ENCODE measurements at regions not wholly inside any gene's neighbourhood (a gene's known extent, or its start where the extent isn't known, plus 50 kb on each side); places are given as distances from the start of the nearest gene placed in this dataset.

DNA sequence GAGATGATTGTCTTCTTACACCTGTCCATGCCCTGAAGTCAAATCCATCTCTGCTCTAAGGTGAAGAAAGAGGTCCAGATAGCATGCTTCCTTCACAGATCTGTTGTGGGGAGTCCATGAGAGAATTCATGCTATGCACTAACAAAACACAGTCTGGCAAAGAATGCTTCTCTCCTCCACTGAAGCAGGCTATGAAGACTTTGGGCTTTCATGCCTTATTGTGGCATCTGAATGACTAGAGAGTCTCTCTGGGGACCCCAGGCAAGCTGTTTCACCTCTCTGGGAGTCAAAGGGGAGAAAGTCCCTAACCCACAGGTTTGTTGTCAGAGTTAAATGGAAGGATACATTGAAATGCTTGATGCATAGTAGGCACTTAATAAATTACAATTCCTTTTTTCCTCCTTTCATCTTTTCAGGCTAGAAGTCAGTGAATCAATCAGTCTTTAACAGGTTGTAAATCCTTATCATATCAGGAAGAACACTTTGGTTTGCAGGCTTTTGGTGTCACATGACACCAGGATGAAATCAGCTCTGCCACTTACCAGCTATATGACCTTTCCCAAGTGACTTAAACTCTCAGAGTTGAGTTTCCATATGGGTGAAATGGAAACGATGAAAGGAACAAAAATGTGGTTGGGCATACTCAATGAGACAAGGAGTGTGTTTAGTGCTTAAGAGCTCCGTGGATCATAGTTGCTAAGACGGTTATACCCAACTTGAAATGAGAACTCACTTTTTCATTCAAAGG lies 200.1 kb upstream of the DAB1 start:
- no peaks in the 10 kb centered on the region for H3K4me1 Mint-ChIP-seq
- no peaks in the 10 kb centered on the region for H3K9me3 Mint-ChIP-seq
- no peak overlapping the region for H3K27ac Mint-ChIP-seq
- H3K27me3 Mint-ChIP-seq, result no peaks in the 10 kb centered on the region
- DNase-seq, result no peak
- no peaks in the 10 kb centered on the region for H3K36me3 Mint-ChIP-seq (ENCODE audit: low read depth)
- ChIA-PET CTCF (no interaction called here), POLR2A (no interaction called here)
- H3K4me3 Mint-ChIP-seq, result no peak overlapping the region
- intact Hi-C loops (cut with micrococcal nuclease), result no loop called here
- no peak for ATAC-seq (ENCODE audit: low read depth)
- TF ChIP-seq CTCF (IDR thresholded peaks at IDR 0.05), result no peak

DNA sequence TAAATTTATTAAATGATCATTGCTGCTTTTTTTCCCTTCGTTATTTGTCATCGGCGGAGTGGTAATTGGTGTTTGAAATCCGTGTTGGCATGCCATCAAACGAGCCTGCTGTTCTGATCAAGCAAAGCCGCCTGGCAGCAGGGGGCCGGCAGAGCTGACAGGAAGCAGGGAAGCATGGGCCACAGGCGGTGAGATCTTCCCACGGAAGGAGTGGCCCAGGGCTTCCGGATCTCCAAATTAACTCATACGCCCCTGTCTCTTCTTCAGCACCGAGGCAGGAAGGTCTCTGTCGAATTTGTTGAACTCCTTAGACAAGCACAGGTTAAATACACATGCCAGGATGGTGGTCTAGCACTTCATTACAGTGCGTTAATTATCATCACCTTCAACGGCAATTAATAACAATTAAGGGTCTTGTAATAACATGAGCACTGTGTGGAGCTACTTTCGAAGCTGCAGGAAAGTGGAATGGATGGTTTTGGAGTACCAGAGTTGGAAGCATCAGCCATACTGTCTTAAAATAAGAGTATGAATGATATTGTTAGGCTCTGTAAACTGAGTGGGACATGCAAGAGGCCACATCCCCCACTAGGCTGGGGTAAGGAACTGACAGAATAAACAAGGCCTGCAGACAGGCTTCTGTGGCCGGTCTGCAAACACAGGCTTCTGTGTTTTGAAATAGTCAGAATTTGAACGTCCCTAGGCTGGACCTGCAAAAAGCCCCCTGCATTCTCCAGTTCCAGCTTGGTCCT lies 199.4 kb upstream of the DAB1 start:
- POLR2A ChIA-PET, result no interaction called here
- ATAC-seq (ENCODE audit: low read depth) (no peak), DNase-seq (no peak)
- Mint-ChIP-seq H3K27ac (no peak overlapping the region), H3K4me1 (no peaks in the 10 kb centered on the region), H3K4me3 (no peak overlapping the region), H3K9me3 (no peaks in the 10 kb centered on the region), H3K36me3 (ENCODE audit: low read depth) (no peaks in the 10 kb centered on the region), H3K27me3 (no peaks in the 10 kb centered on the region)
- CTCF ChIA-PET, result no interaction called here
- intact Hi-C loops (cut with micrococcal nuclease), result no loop called here
- no peak for TF ChIP-seq CTCF (IDR thresholded peaks at IDR 0.05)

GRCh38 chr1:57621776-57622175 lies 197.9 kb upstream of the DAB1 start:
- no peak overlapping the region for H3K27ac Mint-ChIP-seq
- H3K9me3 Mint-ChIP-seq, result no peaks in the 10 kb centered on the region
- POLR2A ChIA-PET, result no interaction called here
- H3K27me3 Mint-ChIP-seq, result no peaks in the 10 kb centered on the region
- no peaks in the 10 kb centered on the region for H3K4me1 Mint-ChIP-seq
- no peaks in the 10 kb centered on the region for H3K36me3 Mint-ChIP-seq (ENCODE audit: low read depth)
- DNase-seq (no peak), ATAC-seq (ENCODE audit: low read depth) (no peak)
- CTCF ChIA-PET, result no interaction called here
- no peak for TF ChIP-seq CTCF (IDR thresholded peaks at IDR 0.05)
- intact Hi-C loops (cut with micrococcal nuclease), result no loop called here
- H3K4me3 Mint-ChIP-seq, result no peak overlapping the region

DNA sequence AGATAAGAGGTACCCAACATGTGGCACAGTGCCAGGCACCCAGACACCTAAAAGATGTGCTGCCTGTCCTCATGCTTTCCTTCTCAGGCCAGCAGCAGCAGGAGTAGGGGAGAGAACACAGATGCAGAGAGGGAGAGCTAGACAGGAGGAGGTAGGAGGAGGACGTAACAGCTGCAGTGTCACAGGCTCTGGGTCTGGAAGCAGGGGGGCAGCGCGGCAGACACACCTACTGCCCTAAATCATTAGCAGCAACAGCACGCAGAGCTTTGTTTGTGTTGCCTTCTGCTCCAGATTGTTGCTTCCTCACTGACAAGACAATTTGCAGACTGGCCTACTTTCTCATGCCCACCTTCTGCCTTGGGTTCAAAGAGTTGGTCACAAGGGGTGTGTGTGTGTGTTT lies 196.7 kb upstream of the DAB1 start:
- H3K4me1 Mint-ChIP-seq, result no peaks in the 10 kb centered on the region
- DNase-seq, result no peak
- H3K27ac Mint-ChIP-seq, result no peak overlapping the region
- ATAC-seq (ENCODE audit: low read depth), result no peak
- no peak overlapping the region for H3K4me3 Mint-ChIP-seq
- CTCF ChIA-PET, result no interaction called here
- TF ChIP-seq CTCF (IDR thresholded peaks at IDR 0.05), result no peak
- H3K36me3 Mint-ChIP-seq (ENCODE audit: low read depth), result no peaks in the 10 kb centered on the region
- POLR2A ChIA-PET, result no interaction called here
- H3K27me3 Mint-ChIP-seq, result peaks cover 4% of the 10 kb centered on the region
- intact Hi-C loops (cut with micrococcal nuclease), result no loop called here
- no peaks in the 10 kb centered on the region for H3K9me3 Mint-ChIP-seq

GRCh38 chr1:57616921-57617320 lies 193.1 kb upstream of the DAB1 start:
- CTCF ChIA-PET, result no interaction called here
- ATAC-seq (ENCODE audit: low read depth) (no peak), DNase-seq (no peak)
- POLR2A ChIA-PET, result no interaction called here
- Mint-ChIP-seq H3K27ac (no peak overlapping the region), H3K4me3 (no peak overlapping the region), H3K4me1 (no peaks in the 10 kb centered on the region), H3K27me3 (peaks cover 4% of the 10 kb centered on the region), H3K36me3 (ENCODE audit: low read depth) (no peaks in the 10 kb centered on the region), H3K9me3 (no peaks in the 10 kb centered on the region)
- intact Hi-C loops (cut with micrococcal nuclease), result no loop called here
- no peak for TF ChIP-seq CTCF (IDR thresholded peaks at IDR 0.05)
